RWPE2 (cell line): ENCODE measurements at regions not wholly inside any gene's neighbourhood (a gene's known extent, or its start where the extent isn't known, plus 50 kb on each side); places are given as distances from the start of the nearest gene placed in this dataset.

Source experiments
- ATAC-seq: fragments of 200-7000 bp; cut with Tn5 transposase; 3 replicates; pipeline ENCODE4 v1.9.1; 2021; ENCODE audit warnings: low read depth
- DNase-seq: peaks from one replicate; pipeline ENCODE4 v3.0.0-alpha.2; 2020; ENCODE audit warnings: low spot score
- H3K27ac ChIP-seq: fragments of 450-650 bp; 2 replicates; pipeline ENCODE4 v1.5.1; 2017; ENCODE audit warnings: mild to moderate bottlenecking; ENCODE audit not compliant: poor library complexity, severe bottlenecking
- H3K27me3 ChIP-seq: fragments of 250-450 bp; sonication (Bioruptor Pico); 2 replicates; pipeline ENCODE4 v1.5.1; 2021; ENCODE audit warnings: mild to moderate bottlenecking, moderate library complexity; ENCODE audit not compliant: insufficient read depth, poor library complexity, severe bottlenecking
- H3K36me3 ChIP-seq: fragments of 250-450 bp; sonication (Bioruptor Pico); 2 replicates; pipeline ENCODE4 v1.5.1; 2020; ENCODE audit warnings: low read depth, mild to moderate bottlenecking, moderate library complexity
- H3K4me1 ChIP-seq: fragments of 250-450 bp; sonication (Bioruptor Pico); 2 replicates; pipeline ENCODE4 v1.5.1; 2021; ENCODE audit warnings: mild to moderate bottlenecking, moderate library complexity; ENCODE audit not compliant: insufficient read depth, poor library complexity, severe bottlenecking
- H3K4me3 ChIP-seq: fragments of 250-450 bp; sonication (Bioruptor Pico); 2 replicates; pipeline ENCODE4 v1.5.1; 2021; ENCODE audit warnings: mild to moderate bottlenecking, moderate library complexity; ENCODE audit not compliant: severe bottlenecking
- H3K9me3 ChIP-seq: fragments of 250-450 bp; sonication (Bioruptor Pico); 2 replicates; pipeline ENCODE4 v1.5.1; 2021; ENCODE audit warnings: mild to moderate bottlenecking, moderate library complexity; ENCODE audit not compliant: severe bottlenecking
- TF ChIP-seq, protein P1 (sequence below): fragments of 450-650 bp; IDR thresholded peaks from one replicate; pipeline ENCODE4 v1.5.1; 2017; ENCODE audit warnings: mild to moderate bottlenecking, moderate library complexity; ENCODE audit not compliant: poor library complexity, severe bottlenecking

DNA sequence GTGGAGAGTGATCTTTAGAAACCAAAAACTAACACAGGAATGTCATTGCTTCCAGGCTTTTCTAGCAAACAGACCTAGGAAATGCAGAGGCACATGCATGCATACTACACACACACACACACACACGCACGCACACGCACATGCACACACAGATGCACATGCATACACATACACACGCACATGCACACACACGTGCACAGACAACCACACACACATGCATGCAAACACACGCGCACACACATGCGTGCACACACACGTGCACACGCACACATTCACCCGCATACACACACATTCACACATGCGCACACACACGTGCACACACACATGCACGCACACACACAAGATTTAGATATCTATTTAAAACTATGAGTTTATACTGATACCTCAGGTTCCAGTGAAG lies 379.5 kb downstream of the ZNF516 start:
- H3K4me3 ChIP-seq, result no peak overlapping the region
- TF ChIP-seq, protein P1, sequence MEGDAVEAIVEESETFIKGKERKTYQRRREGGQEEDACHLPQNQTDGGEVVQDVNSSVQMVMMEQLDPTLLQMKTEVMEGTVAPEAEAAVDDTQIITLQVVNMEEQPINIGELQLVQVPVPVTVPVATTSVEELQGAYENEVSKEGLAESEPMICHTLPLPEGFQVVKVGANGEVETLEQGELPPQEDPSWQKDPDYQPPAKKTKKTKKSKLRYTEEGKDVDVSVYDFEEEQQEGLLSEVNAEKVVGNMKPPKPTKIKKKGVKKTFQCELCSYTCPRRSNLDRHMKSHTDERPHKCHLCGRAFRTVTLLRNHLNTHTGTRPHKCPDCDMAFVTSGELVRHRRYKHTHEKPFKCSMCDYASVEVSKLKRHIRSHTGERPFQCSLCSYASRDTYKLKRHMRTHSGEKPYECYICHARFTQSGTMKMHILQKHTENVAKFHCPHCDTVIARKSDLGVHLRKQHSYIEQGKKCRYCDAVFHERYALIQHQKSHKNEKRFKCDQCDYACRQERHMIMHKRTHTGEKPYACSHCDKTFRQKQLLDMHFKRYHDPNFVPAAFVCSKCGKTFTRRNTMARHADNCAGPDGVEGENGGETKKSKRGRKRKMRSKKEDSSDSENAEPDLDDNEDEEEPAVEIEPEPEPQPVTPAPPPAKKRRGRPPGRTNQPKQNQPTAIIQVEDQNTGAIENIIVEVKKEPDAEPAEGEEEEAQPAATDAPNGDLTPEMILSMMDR, result no peak
- ATAC-seq, result no peak
- H3K36me3 ChIP-seq, result no peaks in the 10 kb centered on the region
- no peaks in the 10 kb centered on the region for H3K9me3 ChIP-seq
- DNase-seq, result no peak
- peaks cover 5% of the 10 kb centered on the region for H3K27me3 ChIP-seq
- no peaks in the 10 kb centered on the region for H3K4me1 ChIP-seq
- no peak overlapping the region for H3K27ac ChIP-seq

DNA sequence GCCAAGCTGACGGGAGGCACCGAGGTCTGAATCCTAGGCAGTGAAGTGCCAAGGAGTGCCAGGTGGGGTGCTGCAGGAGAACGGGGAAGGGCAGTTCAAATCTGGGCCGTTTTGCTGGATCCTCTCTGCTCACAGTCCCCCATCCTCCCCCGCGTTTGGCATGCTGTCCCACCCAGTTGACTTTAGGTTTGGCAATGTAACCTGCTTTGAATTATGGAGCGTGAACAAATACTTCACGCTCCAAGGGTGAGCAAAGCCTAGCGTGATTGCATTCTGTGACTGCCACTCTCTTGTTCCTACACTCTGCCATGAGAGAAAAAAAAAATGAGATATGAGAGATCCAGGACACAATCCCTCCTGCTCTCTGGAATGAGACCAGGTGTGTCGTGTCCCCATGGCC lies 381.9 kb downstream of the ZNF516 start:
- Histone ChIP-seq H3K36me3 (no peaks in the 10 kb centered on the region), H3K27ac (no peak overlapping the region), H3K4me3 (no peak overlapping the region), H3K4me1 (no peaks in the 10 kb centered on the region), H3K27me3 (peaks cover 5% of the 10 kb centered on the region), H3K9me3 (no peaks in the 10 kb centered on the region)
- TF ChIP-seq, protein P1, result no peak
- ATAC-seq, result no peak
- no peak for DNase-seq

DNA sequence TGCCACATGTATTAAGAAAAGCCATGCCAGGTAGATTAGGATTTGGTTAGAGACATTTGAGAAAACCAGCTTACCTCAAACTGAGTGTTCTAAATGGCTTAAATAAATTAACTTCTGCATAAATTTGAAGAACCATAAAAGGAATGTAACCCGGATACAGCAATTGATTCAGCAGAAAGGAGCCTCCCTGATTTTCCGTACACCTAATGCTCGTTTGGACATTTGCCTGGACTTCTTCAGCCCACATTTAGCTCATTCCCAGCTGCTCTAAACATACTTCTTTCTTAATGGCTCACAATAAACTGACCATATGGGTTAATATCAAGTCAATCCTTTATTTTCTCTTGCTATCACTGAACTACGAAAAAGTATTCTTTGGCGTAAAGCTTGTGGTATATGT lies 392.4 kb downstream of the ZNF516 start:
- Histone ChIP-seq H3K4me1 (no peaks in the 10 kb centered on the region), H3K4me3 (no peak overlapping the region), H3K9me3 (no peaks in the 10 kb centered on the region), H3K36me3 (no peaks in the 10 kb centered on the region), H3K27ac (no peak overlapping the region), H3K27me3 (peaks cover 3% of the 10 kb centered on the region)
- no peak for ATAC-seq
- TF ChIP-seq, protein P1, result no peak
- no peak for DNase-seq

DNA sequence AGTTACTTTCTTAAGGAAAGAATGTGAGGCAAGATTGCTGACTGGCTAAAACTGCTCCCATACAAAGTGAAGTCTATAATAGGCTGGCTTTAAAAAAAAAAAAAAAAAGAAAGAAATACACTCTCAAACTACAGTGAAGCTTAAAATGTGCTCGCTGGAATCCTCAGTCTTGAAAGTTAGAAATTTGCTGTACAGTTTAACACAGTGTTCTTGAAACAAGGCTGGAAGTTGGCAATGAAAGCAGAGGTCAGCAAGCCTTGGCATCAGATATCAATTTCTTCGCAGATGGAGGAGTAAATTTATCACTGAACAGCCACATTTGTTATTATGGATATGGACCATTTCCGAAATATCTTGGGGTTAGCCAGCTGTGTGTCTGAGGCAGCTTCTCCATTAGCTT lies 392.9 kb downstream of the ZNF516 start:
- H3K27ac ChIP-seq, result no peak overlapping the region
- no peaks in the 10 kb centered on the region for H3K36me3 ChIP-seq
- DNase-seq (no peak), ATAC-seq (no peak)
- H3K9me3 ChIP-seq, result no peaks in the 10 kb centered on the region
- peaks cover 3% of the 10 kb centered on the region for H3K27me3 ChIP-seq
- TF ChIP-seq, protein P1, result no peak
- H3K4me1 ChIP-seq, result no peaks in the 10 kb centered on the region
- H3K4me3 ChIP-seq, result no peak overlapping the region

DNA sequence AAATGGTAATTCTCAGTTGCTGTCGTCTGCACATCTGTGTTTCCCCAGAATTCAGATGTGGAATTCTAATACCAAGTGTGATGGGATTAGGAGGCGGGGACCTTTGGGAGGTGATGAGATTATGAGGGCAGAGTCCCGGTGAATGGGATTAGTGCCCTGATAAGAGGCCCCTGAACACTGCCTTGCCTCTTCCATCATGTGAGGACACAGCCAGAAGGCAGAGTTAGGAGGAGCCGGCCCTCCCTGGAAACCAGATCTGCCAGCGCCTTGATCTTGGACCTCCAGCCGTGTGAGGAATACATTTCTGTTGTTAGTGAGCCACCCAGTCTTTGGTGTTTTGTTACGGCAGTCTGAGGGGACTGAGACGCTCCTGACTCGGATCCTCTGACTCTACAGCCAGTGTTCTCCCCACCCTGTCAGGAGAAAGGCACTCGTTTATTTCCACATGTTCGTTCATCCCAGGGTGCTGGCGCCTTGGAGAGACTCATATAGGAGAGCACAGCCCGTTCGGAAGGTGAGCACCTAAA lies 395.0 kb downstream of the ZNF516 start:
- no peak for ATAC-seq
- no peak for DNase-seq
- no peak overlapping the region for H3K4me3 ChIP-seq
- H3K9me3 ChIP-seq, result no peaks in the 10 kb centered on the region
- peaks cover 3% of the 10 kb centered on the region for H3K27me3 ChIP-seq
- H3K36me3 ChIP-seq, result no peaks in the 10 kb centered on the region
- TF ChIP-seq, protein P1, result no peak
- no peak overlapping the region for H3K27ac ChIP-seq
- no peaks in the 10 kb centered on the region for H3K4me1 ChIP-seq
